ENCODE measurements at regions not wholly inside any gene's neighbourhood (a gene's known extent, or its start where the extent isn't known, plus 50 kb on each side); places are given as distances from the start of the nearest gene placed in this dataset.

- Mint-ChIP-seq H3K4me3 (ENCODE audit: unreplicated experiment) (peak overlapping the region; percentile 34), H3K4me1 (ENCODE audit: low read depth, unreplicated experiment) (peaks cover 16% of the 10 kb centered on the region), H3K9me3 (ENCODE audit: unreplicated experiment) (no peaks in the 10 kb centered on the region), H3K36me3 (ENCODE audit: low read depth, unreplicated experiment) (peaks cover 24% of the 10 kb centered on the region), H3K27ac (ENCODE audit: unreplicated experiment) (peak overlapping the region; percentile 11), H3K27me3 (ENCODE audit: low read depth, unreplicated experiment) (no peaks in the 10 kb centered on the region)
- H3K36me3 ChIP-seq (ENCODE audit: insufficient read depth, low read length): peaks cover 3% of the 10 kb centered on the region
- no peaks in the 10 kb centered on the region for H3K79me2 ChIP-seq (ENCODE audit: insufficient read depth, low read length)
- H3K9ac ChIP-seq (ENCODE audit: low read length): no peak overlapping the region
- H3K27me3 ChIP-seq (ENCODE audit: insufficient read depth, low read length): no peaks in the 10 kb centered on the region
- no peaks in the 10 kb centered on the region for H3K9me3 ChIP-seq (ENCODE audit: insufficient read depth, low read depth, low read length)
- H2AFZ ChIP-seq (ENCODE audit: low read depth, low read length): no peak overlapping the region
- no peak for DNase-seq (ENCODE audit: low read depth)
- no peak overlapping the region for H3K27ac ChIP-seq (ENCODE audit: low read depth, low read length)
- no peak for TF ChIP-seq EZH2 (IDR thresholded peaks at IDR 0.05; ENCODE audit: insufficient read depth, low read length)
- TF ChIP-seq CTCF (IDR thresholded peaks at IDR 0.05; ENCODE audit: insufficient read depth, low read depth, low read length): no peak
- H3K4me1 ChIP-seq (ENCODE audit: insufficient read depth, low read length): peaks cover 14% of the 10 kb centered on the region
- no peak overlapping the region for H3K4me3 ChIP-seq (ENCODE audit: insufficient read depth, low read depth, low read length)
- no peak for FAIRE-seq
- peaks cover 27% of the 10 kb centered on the region for H4K20me1 ChIP-seq (ENCODE audit: insufficient read depth, low read length)
- no peak overlapping the region for H3K4me2 ChIP-seq (ENCODE audit: low read length)
These were observed 228.5 kb downstream of the GLI2 start for GRCh38 chr2:120963997-120964705.

- Mint-ChIP-seq H3K9me3 (ENCODE audit: unreplicated experiment) (no peaks in the 10 kb centered on the region), H3K27ac (ENCODE audit: unreplicated experiment) (no peak overlapping the region), H3K36me3 (ENCODE audit: low read depth, unreplicated experiment) (peaks cover 25% of the 10 kb centered on the region), H3K4me3 (ENCODE audit: unreplicated experiment) (no peak overlapping the region), H3K4me1 (ENCODE audit: low read depth, unreplicated experiment) (peaks cover 16% of the 10 kb centered on the region), H3K27me3 (ENCODE audit: low read depth, unreplicated experiment) (no peaks in the 10 kb centered on the region)
- H3K4me3 ChIP-seq (ENCODE audit: insufficient read depth, low read depth, low read length): no peak overlapping the region
- peaks cover 10% of the 10 kb centered on the region for H3K4me1 ChIP-seq (ENCODE audit: insufficient read depth, low read length)
- H3K27me3 ChIP-seq (ENCODE audit: insufficient read depth, low read length): no peaks in the 10 kb centered on the region
- peaks cover 23% of the 10 kb centered on the region for H4K20me1 ChIP-seq (ENCODE audit: insufficient read depth, low read length)
- no peak overlapping the region for H3K9ac ChIP-seq (ENCODE audit: low read length)
- no peaks in the 10 kb centered on the region for H3K79me2 ChIP-seq (ENCODE audit: insufficient read depth, low read length)
- FAIRE-seq (no peak), DNase-seq (ENCODE audit: low read depth) (peak; percentile 70)
- no peaks in the 10 kb centered on the region for H3K9me3 ChIP-seq (ENCODE audit: insufficient read depth, low read depth, low read length)
- no peak overlapping the region for H3K4me2 ChIP-seq (ENCODE audit: low read length)
- H3K27ac ChIP-seq (ENCODE audit: low read depth, low read length): no peak overlapping the region
- TF ChIP-seq CTCF (IDR thresholded peaks at IDR 0.05; ENCODE audit: insufficient read depth, low read depth, low read length) (no peak), EZH2 (IDR thresholded peaks at IDR 0.05; ENCODE audit: insufficient read depth, low read length) (no peak)
- H3K36me3 ChIP-seq (ENCODE audit: insufficient read depth, low read length): peaks cover 10% of the 10 kb centered on the region
- no peak overlapping the region for H2AFZ ChIP-seq (ENCODE audit: low read depth, low read length)
These were observed 229.2 kb downstream of the GLI2 start for GRCh38 chr2:120964819-120965218.
